CD4-positive, alpha-beta T cell treated with Interleukin-17A for 4 hours (primary cell): ENCODE measurements at regions not wholly inside any gene's neighbourhood (a gene's known extent, or its start where the extent isn't known, plus 50 kb on each side); places are given as distances from the start of the nearest gene placed in this dataset.
"Not testable (repeated sequence)": the region's sequence is repeated elsewhere in the genome, so short reads cannot be mapped to it uniquely, and the experiment has no call there.

Experiments used
- DNase-seq: peaks from one replicate; pipeline ENCODE4 v3.0.0-alpha.2; 2020; ENCODE audit warnings: mixed read lengths

- DNase-seq: no peak
Observed at GRCh38 chr3:159238646-159239045, 436.8 kb downstream of the MFSD1 start.

DNA sequence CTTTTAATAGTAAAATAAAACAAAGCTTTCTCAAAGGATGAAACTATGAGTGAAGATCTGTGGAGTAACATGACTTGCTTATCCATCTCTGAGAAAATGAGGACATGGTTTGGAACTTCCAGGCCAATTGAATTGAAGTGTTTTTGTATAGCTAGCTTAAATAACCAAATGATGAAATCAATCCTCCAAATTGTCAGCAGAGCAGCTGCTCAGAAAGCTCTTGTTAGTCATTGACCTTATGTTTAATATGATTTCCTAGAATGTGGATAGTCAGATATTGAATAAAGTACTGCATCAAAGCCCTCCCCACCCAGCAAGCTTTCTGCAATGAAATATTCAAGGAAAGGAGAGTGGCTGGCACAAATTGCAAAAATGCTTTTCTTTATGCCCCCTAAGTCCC is 437.2 kb downstream of the MFSD1 start:
- DNase-seq: no peak

DNA sequence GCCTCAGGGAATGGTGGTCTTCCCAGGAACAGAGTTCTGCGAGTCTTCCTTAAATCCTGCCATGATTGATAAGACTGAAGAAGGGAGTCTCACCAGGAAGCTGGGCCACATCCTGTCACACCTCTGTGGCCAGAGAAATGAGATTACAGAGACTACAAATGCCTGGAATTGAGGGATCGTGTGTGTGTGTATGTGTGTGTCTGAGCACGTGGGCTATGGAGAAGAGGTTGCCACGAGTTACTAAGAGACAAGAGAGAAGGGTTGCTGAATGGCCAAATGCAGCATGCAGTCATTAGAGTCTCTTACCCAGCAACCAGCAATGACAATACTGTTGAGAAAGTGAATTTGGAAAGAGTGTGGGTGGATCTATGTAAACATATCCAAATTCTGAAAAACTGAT is 443.1 kb downstream of the MFSD1 start:
- DNase-seq: no peak

- no peak for DNase-seq
Observed at GRCh38 chr3:159245871-159246270, 444.0 kb downstream of the MFSD1 start.

DNA sequence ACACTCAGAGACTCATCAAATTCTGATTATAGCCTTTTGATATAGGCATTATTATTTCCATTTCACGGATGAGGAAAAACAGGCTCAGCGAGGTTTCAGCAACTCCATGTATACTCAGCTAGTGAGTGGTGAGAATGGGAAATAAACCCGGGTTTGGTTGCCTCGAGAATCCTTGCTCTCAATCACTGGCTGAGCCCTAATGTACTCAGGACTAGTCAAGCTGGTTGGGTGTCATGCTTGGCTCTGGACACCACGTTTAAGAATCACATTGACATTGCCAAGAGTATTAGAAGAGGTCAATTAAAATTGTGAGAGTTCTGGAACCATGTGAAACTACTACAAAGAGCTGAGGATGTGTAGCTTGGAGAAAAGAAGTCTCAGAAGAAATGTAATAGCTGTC is 444.5 kb downstream of the MFSD1 start:
- DNase-seq: no peak

- no peak for DNase-seq
Observed at GRCh38 chr3:159249472-159250174, 447.8 kb downstream of the MFSD1 start.

- no peak for DNase-seq
Observed at GRCh38 chr3:159250961-159251360, 449.1 kb downstream of the MFSD1 start.

DNA sequence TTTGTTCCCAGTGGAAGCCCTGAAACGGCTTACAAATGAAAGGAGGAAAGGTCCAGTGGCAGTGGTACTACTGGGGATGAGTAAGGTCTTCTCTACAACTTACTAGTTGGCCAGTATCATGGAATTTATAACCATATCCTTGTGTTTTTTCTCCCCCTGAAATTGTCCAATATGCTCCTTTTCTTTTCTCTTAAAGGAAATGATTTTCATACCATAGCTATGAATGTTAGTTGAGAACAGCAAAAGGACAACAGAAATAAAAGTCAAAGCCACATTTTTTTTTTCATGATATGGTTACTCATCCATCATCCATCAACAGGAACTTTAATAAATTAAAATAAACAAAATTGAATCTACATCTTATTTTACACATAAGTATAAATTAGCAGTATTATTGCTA is 450.4 kb downstream of the MFSD1 start:
- no peak for DNase-seq

- no peak for DNase-seq
Observed at GRCh38 chr3:159252772-159253384, 451.0 kb downstream of the MFSD1 start.

GRCh38 chr3:159253860-159254259 is 452.0 kb downstream of the MFSD1 start:
- DNase-seq: no peak

DNA sequence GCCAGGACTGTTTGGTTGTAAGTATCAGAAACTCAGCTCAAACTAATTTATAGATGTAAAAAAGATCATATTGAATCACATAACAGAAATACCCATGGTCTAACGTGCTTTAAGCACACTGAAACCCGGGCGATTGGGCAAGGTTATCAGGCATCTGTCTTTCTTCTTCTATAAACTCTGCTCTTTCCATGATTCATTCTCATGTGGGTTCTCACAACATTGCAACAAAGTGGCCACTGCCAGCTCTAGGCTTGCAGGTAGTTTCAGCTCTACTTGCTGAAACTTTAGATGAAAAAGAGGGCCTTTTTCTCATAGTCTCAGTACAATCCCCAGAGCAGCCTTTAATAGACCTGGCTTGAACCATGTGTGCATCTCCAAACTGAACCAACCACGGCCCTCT is 456.1 kb downstream of the MFSD1 start:
- no peak for DNase-seq

DNA sequence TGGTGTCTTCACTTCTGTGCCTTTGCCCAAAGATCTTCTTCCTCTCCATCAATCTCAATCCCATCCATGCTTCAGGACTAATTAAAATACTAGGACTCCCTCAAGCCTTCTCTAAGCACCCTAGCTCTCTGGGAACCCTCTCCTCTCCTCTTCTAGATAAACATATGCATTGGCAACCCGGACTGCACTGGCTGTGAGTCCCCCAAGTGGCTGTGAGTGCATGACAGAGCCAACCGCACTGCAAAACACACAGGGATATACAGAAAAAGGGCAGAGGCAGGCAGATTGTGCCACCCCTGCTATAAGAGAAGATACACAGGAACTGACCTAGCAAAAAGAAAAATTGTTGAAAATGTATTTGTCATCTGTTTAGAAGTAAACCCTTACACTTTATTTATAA is 457.1 kb downstream of the MFSD1 start:
- DNase-seq: no peak

GRCh38 chr3:159260049-159260662 is 458.3 kb downstream of the MFSD1 start:
- DNase-seq: peak; percentile 37

DNA sequence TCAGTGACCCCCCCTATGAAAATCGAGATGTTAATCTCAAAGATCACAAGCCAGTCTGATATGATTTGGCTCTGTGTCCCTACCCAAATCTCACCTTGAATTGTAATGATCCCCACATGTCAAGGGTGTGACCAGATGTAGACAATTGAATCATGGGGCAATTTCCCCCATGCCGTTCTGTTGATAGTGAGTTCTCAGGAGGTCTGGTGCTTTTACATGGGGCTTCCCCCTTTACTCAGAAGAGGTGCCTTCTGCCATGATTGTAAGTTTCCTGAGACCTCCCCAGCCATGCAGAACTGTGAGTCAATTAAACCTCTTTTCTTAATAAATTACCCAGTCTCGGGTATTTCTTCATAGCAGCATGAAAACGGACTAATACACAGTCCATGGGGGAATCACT is 459.5 kb downstream of the MFSD1 start:
- not testable (repeated sequence) for DNase-seq

DNA sequence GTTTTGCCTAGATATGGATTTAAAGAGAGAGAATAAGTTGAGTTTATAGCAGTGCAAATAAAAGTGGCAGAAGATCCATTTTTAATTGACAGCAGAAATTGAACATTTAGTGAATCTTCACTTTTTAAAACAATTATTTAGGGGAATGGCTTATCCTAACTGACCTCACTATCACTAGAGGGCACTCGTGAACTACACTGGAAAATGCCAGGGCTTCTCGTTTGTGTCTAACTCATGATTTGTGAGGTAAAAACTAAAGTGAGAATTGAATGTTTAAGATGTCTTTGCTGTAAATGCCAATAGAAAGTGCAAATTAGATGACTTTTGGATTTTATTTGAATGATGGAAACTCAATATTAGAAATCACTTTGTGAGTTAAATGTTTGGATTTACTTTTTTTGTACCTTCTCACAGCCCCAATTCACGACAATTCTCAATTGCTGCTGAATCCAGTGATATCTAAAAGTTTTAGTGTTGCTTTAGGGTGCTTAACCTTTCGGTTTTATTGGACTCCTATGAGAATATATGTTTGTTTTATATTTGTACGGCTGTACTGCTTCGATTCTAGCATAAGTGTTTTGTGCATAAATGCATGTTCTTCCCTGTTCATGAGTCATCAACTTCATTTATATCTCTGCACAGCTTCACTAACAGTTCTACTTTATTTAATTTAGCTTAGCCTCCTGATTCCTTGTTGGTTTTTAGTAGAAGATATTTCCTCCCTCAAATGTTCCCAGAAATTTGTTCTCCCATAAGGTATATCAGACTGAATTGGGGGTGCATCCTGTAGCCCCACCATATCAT is 462.1 kb downstream of the MFSD1 start:
- no peak for DNase-seq

DNA sequence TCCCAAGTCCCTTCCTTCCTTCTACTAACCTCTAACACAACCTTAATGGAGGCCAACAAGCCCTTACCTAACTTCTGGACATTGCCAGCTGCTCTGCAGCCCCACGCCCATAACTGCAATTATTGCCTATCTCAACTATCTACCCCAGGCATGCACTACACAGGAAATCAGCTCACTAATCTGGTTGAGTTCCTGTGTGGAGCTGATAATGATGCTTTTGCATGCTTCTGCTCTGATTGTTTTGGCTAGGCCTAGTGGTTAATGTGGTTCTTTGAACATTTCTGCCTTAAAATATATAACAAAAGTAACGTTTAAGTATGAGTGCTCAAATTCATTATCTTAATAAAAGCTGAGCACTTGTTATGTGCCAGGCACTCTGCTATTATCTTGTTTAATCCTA is 463.9 kb downstream of the MFSD1 start:
- no peak for DNase-seq

DNA sequence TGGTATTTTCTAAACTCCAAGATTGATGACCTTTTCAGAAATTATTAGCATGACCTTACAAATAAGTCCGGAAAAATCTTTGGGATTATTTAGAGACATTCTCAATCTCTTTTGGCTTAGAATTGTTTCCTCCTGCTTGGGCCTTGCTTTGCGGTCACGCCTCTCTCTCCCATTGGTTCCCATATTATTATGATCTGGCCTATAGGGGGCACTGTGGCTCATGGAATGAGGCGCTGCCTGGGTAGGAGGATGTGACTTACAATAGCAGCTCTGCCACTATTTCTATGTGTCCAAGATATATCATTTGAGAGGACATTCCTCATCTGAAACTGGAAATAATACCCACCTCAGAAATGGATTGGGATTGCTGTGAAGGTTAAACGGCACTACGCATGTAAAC is 464.9 kb downstream of the MFSD1 start:
- no peak for DNase-seq

DNA sequence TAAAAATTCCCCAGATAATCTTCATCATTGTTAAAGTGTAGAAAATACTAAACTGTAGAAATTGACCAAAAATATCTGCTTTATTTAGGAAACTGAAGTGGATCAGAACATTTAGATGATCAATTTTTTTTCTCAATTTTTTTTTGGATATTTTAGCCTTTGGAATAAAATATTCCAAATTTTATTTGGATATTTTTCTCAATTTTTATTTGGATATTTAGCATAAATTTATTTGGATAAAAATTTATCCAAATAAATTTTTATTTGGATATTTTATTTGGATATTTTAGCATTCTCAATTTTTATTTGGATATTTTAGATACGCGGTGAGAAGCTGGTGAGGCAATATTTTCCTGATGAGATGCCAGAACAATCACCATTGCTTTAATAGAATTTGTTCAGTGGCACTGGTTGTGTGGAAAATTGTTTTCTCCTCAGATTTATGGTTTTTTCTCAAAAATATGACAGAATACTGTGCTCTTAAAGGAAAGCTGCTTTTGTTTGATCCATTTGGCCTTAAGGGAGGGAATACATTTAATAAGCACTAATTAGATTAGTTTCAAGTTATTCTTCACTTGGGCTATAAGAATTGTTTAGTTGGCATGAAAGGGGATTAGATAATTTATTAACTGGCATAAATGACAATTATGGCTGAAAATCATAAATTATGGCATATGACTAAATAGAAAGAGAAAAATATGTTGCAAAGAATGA is 470.1 kb downstream of the MFSD1 start:
- DNase-seq: no peak

DNA sequence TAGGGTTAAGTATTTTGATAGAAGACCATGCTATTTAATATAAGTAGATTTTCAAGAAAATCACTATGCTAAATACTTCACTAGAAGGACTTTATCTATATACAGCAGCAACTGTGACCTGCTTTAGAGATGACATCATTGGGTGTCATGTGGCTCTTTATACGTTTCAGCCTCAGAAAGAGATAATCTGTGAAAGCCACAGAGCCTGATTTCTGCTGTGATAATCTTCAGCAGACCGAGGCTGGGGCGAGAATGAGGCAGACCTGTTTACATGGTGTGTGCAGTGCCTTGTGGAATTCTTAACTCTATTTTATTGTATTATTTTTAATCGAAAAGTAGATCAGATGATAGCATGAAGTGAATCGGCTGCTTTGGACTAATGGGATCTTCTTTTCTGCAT is 471.2 kb downstream of the MFSD1 start:
- DNase-seq: no peak

DNA sequence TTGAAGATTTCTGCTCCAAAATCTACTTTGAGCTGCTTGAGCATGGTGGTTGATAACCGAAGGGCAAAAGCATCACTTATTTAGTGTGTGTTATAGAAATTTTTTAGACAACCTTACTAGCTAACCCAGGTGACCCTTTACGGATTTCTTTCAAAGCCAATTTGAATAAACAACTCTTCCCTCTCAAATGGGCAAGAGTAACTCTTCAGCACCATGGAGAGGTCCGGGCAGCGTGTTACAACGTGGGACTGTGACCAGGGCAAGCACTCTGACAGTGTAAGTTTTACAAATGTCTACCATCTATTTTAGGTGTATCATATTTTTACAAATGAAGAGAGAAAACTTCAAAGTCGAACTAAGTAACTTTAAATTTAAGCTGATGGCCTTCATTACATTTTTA is 471.8 kb downstream of the MFSD1 start:
- DNase-seq: no peak

GRCh38 chr3:159275741-159276140 is 473.9 kb downstream of the MFSD1 start:
- DNase-seq: no peak

- no peak for DNase-seq
Observed at GRCh38 chr3:159277814-159278213, 476.0 kb downstream of the MFSD1 start.
